ENCODE measurements at regions not wholly inside any gene's neighbourhood (a gene's known extent, or its start where the extent isn't known, plus 50 kb on each side); places are given as distances from the start of the nearest gene placed in this dataset.

- no peak for TF ChIP-seq ZNF12 (CRISPR knock-in tag; IDR thresholded peaks at IDR 0.05)
- TF ChIP-seq ESRRB (CRISPR knock-in tag; IDR thresholded peaks at IDR 0.05; ENCODE audit: borderline replicate concordance): no peak
- no peak for TF ChIP-seq ZNF354B (CRISPR knock-in tag; IDR thresholded peaks at IDR 0.05)
- TF ChIP-seq BHLHE40 (IDR thresholded peaks at IDR 0.05; ENCODE audit: low read length): no peak
Observed at GRCh38 chr12:114592946-114593345, 91.0 kb downstream of the TBX3 start (continued).

GRCh38 chr12:114588061-114588460 lies 95.9 kb downstream of the TBX3 start:
- Histone ChIP-seq H3K9me1 (ENCODE audit: control insufficient read depth, insufficient read depth, low read length) (no peaks in the 10 kb centered on the region), H3K27ac (ENCODE audit: extremely low read depth, low read depth, low read length) (no peak overlapping the region), H3K9ac (ENCODE audit: insufficient read depth in 1 of 2, low read depth in 2 of 2, low read length in 2 of 2) (no peak overlapping the region), H3K36me3 (ENCODE audit: control insufficient read depth, insufficient read depth, low read length) (no peaks in the 10 kb centered on the region), H3K79me2 (ENCODE audit: control insufficient read depth, insufficient read depth, low read length) (no peaks in the 10 kb centered on the region), H3K4me2 (ENCODE audit: insufficient read depth, low read length) (no peak overlapping the region), H3K4me1 (replicated peaks in 1 of 2; ENCODE audit: control insufficient read depth in 2 of 2, insufficient read depth in 2 of 2, low read length in 2 of 2) (no peaks in the 10 kb centered on the region), H3K9me3 (replicated peaks; ENCODE audit: control insufficient read depth, insufficient read depth, low read depth, low read length) (no peaks in the 10 kb centered on the region), H4K20me1 (replicated peaks; ENCODE audit: control insufficient read depth, insufficient read depth, low read length) (no peaks in the 10 kb centered on the region), H2AFZ (ENCODE audit: low read depth, low read length) (no peak overlapping the region), H3K4me3 (no peak overlapping the region), H3K27me3 (ENCODE audit: control insufficient read depth in 2 of 2, insufficient read depth in 2 of 2, low read length in 2 of 2) (no peaks in the 10 kb centered on the region)
- BruUV-seq (replicated peaks): no TSS peak
- WGBS (ENCODE audit: insufficient coverage, low coverage, missing lambda C conversion rate): 0% methylated on average over 7 of the region's 7 CpGs
- in situ Hi-C loops (cut with MboI) (no loop called here), intact Hi-C loops (cut with micrococcal nuclease) (no loop called here)
- no peak for FAIRE-seq
- POLR2A ChIA-PET: interaction anchor here (0.6 kb wide), 1 partner anchor 342 kb away, joined by 3 read pairs; no protein-coding TSS in a partner anchor
- CTCF ChIA-PET (ENCODE audit: low intra/inter-chr PET ratio): no interaction called here
- TF ChIP-seq KDM1A (IDR thresholded peaks at IDR 0.05) (no peak), RBM39 (optimal IDR thresholded peaks at IDR 0.05; ENCODE audit: low read depth, low read length) (no peak), ZBTB9 (CRISPR knock-in tag; IDR thresholded peaks at IDR 0.05) (no peak), ESRRA (IDR thresholded peaks at IDR 0.05; ENCODE audit: borderline replicate concordance, low read depth) (no peak), ZNF124 (CRISPR knock-in tag; IDR thresholded peaks at IDR 0.05) (no peak), DPF2 (IDR thresholded peaks at IDR 0.05) (no peak), GTF3C2 (IDR thresholded peaks at IDR 0.05; ENCODE audit: borderline replicate concordance, extremely low read depth, insufficient read length) (no peak), ZBTB11 (CRISPR knock-in tag; IDR thresholded peaks at IDR 0.05) (no peak), TSC22D4 (tag; IDR thresholded peaks at IDR 0.05) (no peak)
- ATAC-seq: no peak
- no peak for DNase-seq (ENCODE audit: extremely low read depth in 1 of 4, low spot score in 3 of 4)

Measured in K562 (cell line).